ENCODE measurements at regions not wholly inside any gene's neighbourhood (a gene's known extent, or its start where the extent isn't known, plus 50 kb on each side); places are given as distances from the start of the nearest gene placed in this dataset.

GRCh38 chr13:81304121-81304659 lies 963.3 kb upstream of the SPRY2 start:
- TF ChIP-seq, protein P1, sequence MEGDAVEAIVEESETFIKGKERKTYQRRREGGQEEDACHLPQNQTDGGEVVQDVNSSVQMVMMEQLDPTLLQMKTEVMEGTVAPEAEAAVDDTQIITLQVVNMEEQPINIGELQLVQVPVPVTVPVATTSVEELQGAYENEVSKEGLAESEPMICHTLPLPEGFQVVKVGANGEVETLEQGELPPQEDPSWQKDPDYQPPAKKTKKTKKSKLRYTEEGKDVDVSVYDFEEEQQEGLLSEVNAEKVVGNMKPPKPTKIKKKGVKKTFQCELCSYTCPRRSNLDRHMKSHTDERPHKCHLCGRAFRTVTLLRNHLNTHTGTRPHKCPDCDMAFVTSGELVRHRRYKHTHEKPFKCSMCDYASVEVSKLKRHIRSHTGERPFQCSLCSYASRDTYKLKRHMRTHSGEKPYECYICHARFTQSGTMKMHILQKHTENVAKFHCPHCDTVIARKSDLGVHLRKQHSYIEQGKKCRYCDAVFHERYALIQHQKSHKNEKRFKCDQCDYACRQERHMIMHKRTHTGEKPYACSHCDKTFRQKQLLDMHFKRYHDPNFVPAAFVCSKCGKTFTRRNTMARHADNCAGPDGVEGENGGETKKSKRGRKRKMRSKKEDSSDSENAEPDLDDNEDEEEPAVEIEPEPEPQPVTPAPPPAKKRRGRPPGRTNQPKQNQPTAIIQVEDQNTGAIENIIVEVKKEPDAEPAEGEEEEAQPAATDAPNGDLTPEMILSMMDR (IDR thresholded peaks at IDR 0.05), result no peak
- no peak for TF ChIP-seq POLR2A (IDR thresholded peaks at IDR 0.05)
